Activated naive CD4-positive, alpha-beta T cell treated with anti-CD3 and anti-CD28 coated beads for 36 hours (primary cell): ENCODE measurements at regions not wholly inside any gene's neighbourhood (a gene's known extent, or its start where the extent isn't known, plus 50 kb on each side); places are given as distances from the start of the nearest gene placed in this dataset.

ENCODE experiments used
- CTCF ChIA-PET: fragments of 350-600 bp; sonication (Branson Sonifier 250); formaldehyde crosslinking; loops from one replicate; lab custom pipeline; 2021; ENCODE audit warnings: antibody characterized with exemption; lab: Charles Lee
- DNase-seq: peaks from one replicate; pipeline ENCODE4 v3.0.0-alpha.2; 2020
- H3K27ac Mint-ChIP-seq: one replicate; pipeline ENCODE4 v1.8.0; 2021; ENCODE audit warnings: mild to moderate bottlenecking, mixed read lengths
- H3K27me3 Mint-ChIP-seq: one replicate; pipeline ENCODE4 v1.8.0; 2021; ENCODE audit warnings: low read depth, mixed read lengths
- H3K36me3 Mint-ChIP-seq: one replicate; pipeline ENCODE4 v1.8.0; 2021; ENCODE audit warnings: low read depth, mixed read lengths
- H3K4me1 Mint-ChIP-seq: one replicate; pipeline ENCODE4 v1.8.0; 2021; ENCODE audit warnings: low read depth, mixed read lengths
- H3K4me3 Mint-ChIP-seq: one replicate; pipeline ENCODE4 v1.8.0; 2021; ENCODE audit warnings: mild to moderate bottlenecking, moderate library complexity, mixed read lengths
- H3K9me3 Mint-ChIP-seq: one replicate; pipeline ENCODE4 v1.8.0; 2021; ENCODE audit warnings: mixed read lengths
- intact Hi-C: fragments of 100-400 bp; cut with micrococcal nuclease; formaldehyde crosslinking; loops from one replicate; pipeline ENCODE4 v1.15.1; 2023

- CTCF ChIA-PET = no interaction called here
- intact Hi-C loops = no loop called here
- Mint-ChIP-seq H3K27me3 (no peaks in the 10 kb centered on the region), H3K27ac (no peak overlapping the region), H3K4me3 (no peak overlapping the region), H3K4me1 (no peaks in the 10 kb centered on the region), H3K36me3 (no peaks in the 10 kb centered on the region), H3K9me3 (peaks cover 8% of the 10 kb centered on the region)
- DNase-seq = no peak
Observed at GRCh38 chr11:29022676-29023075, 914.5 kb downstream of the METTL15 start.

GRCh38 chr11:29019960-29020683 is 911.9 kb downstream of the METTL15 start:
- Mint-ChIP-seq H3K9me3 (peaks cover 3% of the 10 kb centered on the region), H3K4me3 (no peak overlapping the region), H3K27me3 (no peaks in the 10 kb centered on the region), H3K27ac (no peak overlapping the region), H3K4me1 (no peaks in the 10 kb centered on the region), H3K36me3 (no peaks in the 10 kb centered on the region)
- intact Hi-C loops = no loop called here
- DNase-seq = no peak
- CTCF ChIA-PET = interaction anchor here (0.6 kb wide), 1 partner anchor 92 kb away, joined by 3 read pairs; no protein-coding TSS in a partner anchor

- Mint-ChIP-seq H3K9me3 (peaks cover 3% of the 10 kb centered on the region), H3K27me3 (no peaks in the 10 kb centered on the region), H3K27ac (no peak overlapping the region), H3K4me1 (no peaks in the 10 kb centered on the region), H3K4me3 (no peak overlapping the region), H3K36me3 (no peaks in the 10 kb centered on the region)
- no peak for DNase-seq
- CTCF ChIA-PET = no interaction called here
- intact Hi-C loops = no loop called here
Observed at GRCh38 chr11:29018631-29019030, 910.4 kb downstream of the METTL15 start.

- DNase-seq = no peak
- intact Hi-C loops = no loop called here
- Mint-ChIP-seq H3K36me3 (no peaks in the 10 kb centered on the region), H3K9me3 (peaks cover 3% of the 10 kb centered on the region), H3K4me1 (no peaks in the 10 kb centered on the region), H3K27me3 (no peaks in the 10 kb centered on the region), H3K27ac (no peak overlapping the region), H3K4me3 (no peak overlapping the region)
- CTCF ChIA-PET = no interaction called here
Observed at GRCh38 chr11:29017941-29018340, 909.8 kb downstream of the METTL15 start.

- no peak overlapping the region for H3K4me3 Mint-ChIP-seq
- H3K4me1 Mint-ChIP-seq = no peaks in the 10 kb centered on the region
- peaks cover 4% of the 10 kb centered on the region for H3K9me3 Mint-ChIP-seq
- CTCF ChIA-PET = no interaction called here
- H3K27me3 Mint-ChIP-seq = no peaks in the 10 kb centered on the region
- no peak overlapping the region for H3K27ac Mint-ChIP-seq
- no peaks in the 10 kb centered on the region for H3K36me3 Mint-ChIP-seq
- intact Hi-C loops = no loop called here
- DNase-seq = no peak
Observed at GRCh38 chr11:29012507-29012906, 904.3 kb downstream of the METTL15 start.

- intact Hi-C loops = no loop called here
- Mint-ChIP-seq H3K4me1 (no peaks in the 10 kb centered on the region), H3K27ac (no peak overlapping the region), H3K36me3 (no peaks in the 10 kb centered on the region), H3K27me3 (no peaks in the 10 kb centered on the region), H3K9me3 (peaks cover 5% of the 10 kb centered on the region), H3K4me3 (no peak overlapping the region)
- DNase-seq = no peak
- CTCF ChIA-PET = no interaction called here
Observed at GRCh38 chr11:29009426-29009825, 901.2 kb downstream of the METTL15 start.

GRCh38 chr11:29008481-29008880 is 900.3 kb downstream of the METTL15 start:
- no peak overlapping the region for H3K27ac Mint-ChIP-seq
- no peak overlapping the region for H3K4me3 Mint-ChIP-seq
- no peaks in the 10 kb centered on the region for H3K36me3 Mint-ChIP-seq
- no peak for DNase-seq
- intact Hi-C loops = no loop called here
- H3K4me1 Mint-ChIP-seq = no peaks in the 10 kb centered on the region
- H3K9me3 Mint-ChIP-seq = peaks cover 7% of the 10 kb centered on the region
- CTCF ChIA-PET = no interaction called here
- no peaks in the 10 kb centered on the region for H3K27me3 Mint-ChIP-seq

GRCh38 chr11:29006668-29007067 is 898.5 kb downstream of the METTL15 start:
- Mint-ChIP-seq H3K36me3 (no peaks in the 10 kb centered on the region), H3K4me1 (no peaks in the 10 kb centered on the region), H3K4me3 (no peak overlapping the region), H3K27ac (no peak overlapping the region), H3K27me3 (no peaks in the 10 kb centered on the region), H3K9me3 (peaks cover 7% of the 10 kb centered on the region)
- DNase-seq = no peak
- intact Hi-C loops = no loop called here
- CTCF ChIA-PET = interaction anchor here (0.6 kb wide), 1 partner anchor 310 kb away, joined by 3 read pairs; no protein-coding TSS in a partner anchor

GRCh38 chr11:29005401-29005980 is 897.3 kb downstream of the METTL15 start:
- H3K27ac Mint-ChIP-seq = no peak overlapping the region
- H3K4me1 Mint-ChIP-seq = no peaks in the 10 kb centered on the region
- H3K4me3 Mint-ChIP-seq = no peak overlapping the region
- H3K9me3 Mint-ChIP-seq = peaks cover 7% of the 10 kb centered on the region
- no peak for DNase-seq
- intact Hi-C loops = no loop called here
- no peaks in the 10 kb centered on the region for H3K27me3 Mint-ChIP-seq
- no peaks in the 10 kb centered on the region for H3K36me3 Mint-ChIP-seq
- CTCF ChIA-PET = no interaction called here

- Mint-ChIP-seq H3K27ac (no peak overlapping the region), H3K4me3 (no peak overlapping the region), H3K9me3 (peaks cover 5% of the 10 kb centered on the region), H3K36me3 (no peaks in the 10 kb centered on the region), H3K4me1 (no peaks in the 10 kb centered on the region), H3K27me3 (no peaks in the 10 kb centered on the region)
- no peak for DNase-seq
- CTCF ChIA-PET = no interaction called here
- intact Hi-C loops = no loop called here
Observed at GRCh38 chr11:29002816-29003215, 894.6 kb downstream of the METTL15 start.

GRCh38 chr11:28999620-29000019 is 891.4 kb downstream of the METTL15 start:
- Mint-ChIP-seq H3K4me1 (no peaks in the 10 kb centered on the region), H3K27me3 (no peaks in the 10 kb centered on the region), H3K9me3 (peaks cover 2% of the 10 kb centered on the region), H3K27ac (no peak overlapping the region), H3K36me3 (no peaks in the 10 kb centered on the region), H3K4me3 (no peak overlapping the region)
- CTCF ChIA-PET = interaction anchor here (1.0 kb wide), 1 partner anchor 18 kb away, joined by 3 read pairs; no protein-coding TSS in a partner anchor
- DNase-seq = no peak
- intact Hi-C loops = no loop called here

GRCh38 chr11:28992996-28993395 is 884.8 kb downstream of the METTL15 start:
- Mint-ChIP-seq H3K36me3 (no peaks in the 10 kb centered on the region), H3K4me1 (no peaks in the 10 kb centered on the region), H3K27me3 (no peaks in the 10 kb centered on the region), H3K4me3 (no peak overlapping the region), H3K9me3 (no peaks in the 10 kb centered on the region), H3K27ac (no peak overlapping the region)
- intact Hi-C loops = no loop called here
- CTCF ChIA-PET = no interaction called here
- no peak for DNase-seq

- intact Hi-C loops = no loop called here
- CTCF ChIA-PET = no interaction called here
- H3K9me3 Mint-ChIP-seq = peaks cover 5% of the 10 kb centered on the region
Observed at GRCh38 chr11:28984231-28984630, 876.0 kb downstream of the METTL15 start.

More at GRCh38 chr11:28984231-28984630, 876.0 kb downstream of the METTL15 start:
- DNase-seq = no peak
- no peaks in the 10 kb centered on the region for H3K36me3 Mint-ChIP-seq
- no peak overlapping the region for H3K4me3 Mint-ChIP-seq
- H3K27ac Mint-ChIP-seq = no peak overlapping the region
- H3K4me1 Mint-ChIP-seq = no peaks in the 10 kb centered on the region
- H3K27me3 Mint-ChIP-seq = no peaks in the 10 kb centered on the region
